DMS53 (cell line): ENCODE measurements at regions not wholly inside any gene's neighbourhood (a gene's known extent, or its start where the extent isn't known, plus 50 kb on each side); places are given as distances from the start of the nearest gene placed in this dataset.

Experiments used
- DNase-seq: peaks from one replicate; lab custom pipeline; 2025; lab: John Stamatoyannopoulos, UW

DNA sequence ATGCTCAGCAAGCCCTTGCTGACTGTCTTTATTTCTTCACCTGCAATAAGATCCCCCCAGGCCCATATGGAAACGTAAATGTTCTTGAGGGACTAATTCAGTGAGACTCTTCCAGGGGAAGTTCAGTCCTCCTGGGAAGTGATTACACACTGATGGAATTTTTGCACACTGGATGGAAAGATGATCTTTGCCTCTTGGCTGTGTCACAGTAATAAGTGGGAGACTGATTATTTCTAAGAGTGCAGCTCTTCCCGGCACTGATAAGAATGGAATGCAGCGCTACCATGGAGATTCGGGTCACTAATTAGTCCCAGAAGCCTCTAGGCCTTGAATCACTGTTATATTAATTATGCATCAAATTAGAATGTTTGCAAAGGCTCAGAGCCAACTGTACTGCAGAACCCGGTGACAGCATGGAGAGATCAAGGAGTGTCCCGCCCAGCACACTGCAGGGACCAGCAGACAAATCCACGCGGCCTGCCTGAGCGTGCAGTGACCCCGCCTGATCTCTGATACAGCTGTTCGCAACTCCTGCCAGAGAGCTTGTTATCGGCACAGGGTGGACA, 178.3 kb downstream of the SNX19 start:
- DNase-seq: no peak

DNA sequence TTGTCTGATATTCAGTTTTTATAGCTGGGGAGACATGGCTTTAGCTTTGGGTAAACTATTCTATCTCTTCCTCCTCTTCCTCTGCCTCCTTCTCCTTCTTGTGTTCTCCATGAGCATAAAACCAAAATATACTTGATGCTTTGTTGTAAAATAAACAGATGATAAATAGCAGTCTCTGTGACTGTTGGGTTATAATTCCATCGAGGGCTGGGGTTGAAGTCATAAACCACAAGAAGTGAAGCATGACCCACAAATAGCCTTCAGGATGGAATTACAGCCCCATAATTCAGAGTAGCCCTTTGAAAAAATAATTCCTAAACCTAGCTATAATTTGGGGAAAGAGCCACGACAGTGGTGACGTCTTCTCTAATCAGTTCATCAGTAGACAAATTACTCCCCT, 177.7 kb downstream of the SNX19 start:
- DNase-seq: no peak

DNA sequence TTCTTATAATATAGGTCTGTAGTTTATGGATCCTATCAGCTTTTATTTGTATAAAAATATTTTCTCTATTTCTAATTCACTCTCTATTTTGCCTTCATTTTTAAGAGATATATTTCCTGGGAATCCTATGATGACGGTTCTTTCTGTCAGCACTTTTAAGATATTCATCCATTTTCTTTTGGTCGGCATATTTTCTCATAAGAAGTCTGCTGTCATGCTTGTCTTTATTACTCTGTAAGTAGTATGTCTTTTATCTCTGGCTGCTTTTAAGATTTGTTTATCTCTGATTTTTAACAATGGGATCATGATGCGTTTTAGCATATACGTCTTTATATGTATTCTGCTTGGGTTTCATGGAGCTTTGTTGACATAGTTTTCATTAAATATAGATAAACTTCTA, 175.5 kb downstream of the SNX19 start:
- DNase-seq: no peak

DNA sequence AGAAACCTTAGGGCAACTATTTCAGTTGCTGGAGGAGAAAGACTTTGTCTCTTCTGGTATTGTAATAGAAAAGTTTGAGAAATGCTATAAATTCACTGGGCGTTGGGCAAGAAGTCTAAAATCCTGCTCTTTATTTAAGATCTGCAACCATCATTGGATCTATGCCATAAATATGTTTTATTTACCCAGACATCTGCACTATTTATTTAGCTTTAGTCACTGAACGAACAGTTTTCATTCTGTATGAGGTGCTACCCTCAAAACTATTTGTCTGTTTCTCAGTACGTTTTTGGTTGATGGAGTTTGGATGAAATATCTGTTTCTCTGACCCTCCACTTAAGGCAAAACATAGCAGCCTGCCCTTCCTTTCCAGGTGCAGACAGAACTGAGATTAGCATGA, 171.5 kb downstream of the SNX19 start:
- DNase-seq: no peak

DNA sequence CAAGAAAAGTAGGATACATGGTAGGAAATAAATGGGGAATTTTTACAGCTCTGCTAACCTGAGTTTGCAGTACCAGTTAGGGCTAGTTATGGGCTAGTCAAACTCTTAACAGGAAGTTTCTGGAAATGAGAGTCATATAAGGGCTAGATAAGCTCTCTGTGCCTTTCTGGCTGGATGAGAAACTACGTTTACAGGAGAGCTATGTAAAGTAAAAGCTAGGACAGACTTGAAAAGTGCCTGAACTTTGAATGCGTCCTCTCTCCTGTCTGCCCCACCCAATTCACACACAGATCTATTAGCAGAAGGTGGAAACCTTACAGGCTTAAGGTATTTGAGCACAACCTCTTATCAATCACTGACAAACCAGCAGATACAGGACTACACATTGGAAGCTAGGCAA, 167.1 kb downstream of the SNX19 start:
- DNase-seq: no peak

DNA sequence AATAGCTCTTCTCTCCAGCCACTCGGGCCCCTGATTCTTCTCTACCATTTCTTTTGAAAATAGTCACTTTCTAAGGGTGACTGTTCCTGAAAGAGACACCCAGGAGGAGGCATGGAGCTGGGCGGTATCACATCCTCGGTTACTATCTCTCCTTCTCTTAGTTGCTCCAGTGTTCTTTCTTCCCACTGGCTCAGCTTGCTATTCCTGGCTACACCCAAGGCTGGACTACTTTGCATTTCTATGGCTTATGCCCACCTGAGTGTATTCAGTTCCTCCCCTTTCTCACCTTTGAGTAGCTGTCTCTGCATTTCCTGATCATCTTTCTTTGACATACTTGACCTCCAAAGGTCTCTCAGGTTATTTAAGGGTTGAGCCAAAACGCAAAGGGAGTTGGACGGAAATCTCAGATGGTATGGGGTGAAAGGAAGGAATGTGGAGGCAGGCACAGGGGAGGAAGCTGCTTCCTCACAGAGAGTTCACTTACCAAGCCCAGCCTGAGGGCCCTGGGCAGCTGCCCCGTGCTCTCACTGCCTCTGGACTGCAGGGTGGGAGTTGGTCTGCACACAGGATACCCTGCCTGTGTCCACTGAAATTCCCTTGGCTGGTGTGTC, 155.7 kb downstream of the SNX19 start:
- DNase-seq: no peak

DNA sequence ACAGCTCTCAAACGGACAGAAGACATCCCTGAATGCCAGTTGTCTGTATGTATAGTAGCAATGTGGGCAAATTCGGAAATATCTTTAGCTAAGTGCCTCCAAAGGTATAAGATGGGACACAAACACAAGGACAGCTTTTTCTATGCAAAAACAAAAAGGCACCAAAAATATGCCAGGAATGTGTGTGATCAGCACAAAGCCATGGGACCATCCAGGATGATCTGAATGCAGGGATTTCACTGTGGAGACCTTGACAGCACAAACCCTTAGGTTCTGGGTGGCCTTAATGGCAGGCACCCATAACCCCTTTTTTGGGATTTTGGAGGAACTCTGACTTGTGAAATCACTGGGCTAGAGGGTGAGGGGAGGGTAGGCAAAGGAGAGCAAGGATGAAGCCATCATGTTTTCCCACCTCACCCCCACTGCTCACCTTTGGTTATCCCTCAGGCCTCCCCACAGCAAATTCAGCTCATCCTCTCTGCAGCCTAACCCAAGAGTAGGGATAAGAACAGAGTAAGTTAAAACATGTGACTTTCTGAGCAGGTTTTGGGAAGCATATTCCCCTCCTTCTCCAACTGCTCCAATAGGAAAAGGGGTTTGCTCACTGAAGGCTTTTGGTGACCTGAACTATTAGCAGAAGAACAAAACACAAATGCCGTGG, 154.6 kb downstream of the SNX19 start:
- DNase-seq: no peak

DNA sequence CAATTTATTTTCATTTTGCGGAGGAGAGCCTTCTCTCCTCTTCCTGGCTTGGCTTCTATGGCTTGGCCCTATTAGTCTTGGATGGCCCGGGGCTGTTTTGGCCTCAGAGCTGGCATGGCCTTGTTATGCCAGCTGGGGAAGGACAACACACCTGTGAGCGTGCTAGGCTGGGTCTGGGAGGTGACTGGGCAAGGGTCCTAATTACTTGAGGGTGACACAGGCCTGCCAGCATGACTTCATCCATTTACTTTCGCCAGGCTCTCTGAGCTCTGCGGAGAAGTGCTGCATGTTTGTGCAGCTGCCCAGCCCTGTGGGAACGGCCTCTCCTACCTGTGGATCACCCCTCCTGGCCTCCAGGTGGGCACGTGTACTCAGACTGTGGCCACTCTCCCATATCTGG, 153.6 kb downstream of the SNX19 start:
- DNase-seq: peak; percentile 42

DNA sequence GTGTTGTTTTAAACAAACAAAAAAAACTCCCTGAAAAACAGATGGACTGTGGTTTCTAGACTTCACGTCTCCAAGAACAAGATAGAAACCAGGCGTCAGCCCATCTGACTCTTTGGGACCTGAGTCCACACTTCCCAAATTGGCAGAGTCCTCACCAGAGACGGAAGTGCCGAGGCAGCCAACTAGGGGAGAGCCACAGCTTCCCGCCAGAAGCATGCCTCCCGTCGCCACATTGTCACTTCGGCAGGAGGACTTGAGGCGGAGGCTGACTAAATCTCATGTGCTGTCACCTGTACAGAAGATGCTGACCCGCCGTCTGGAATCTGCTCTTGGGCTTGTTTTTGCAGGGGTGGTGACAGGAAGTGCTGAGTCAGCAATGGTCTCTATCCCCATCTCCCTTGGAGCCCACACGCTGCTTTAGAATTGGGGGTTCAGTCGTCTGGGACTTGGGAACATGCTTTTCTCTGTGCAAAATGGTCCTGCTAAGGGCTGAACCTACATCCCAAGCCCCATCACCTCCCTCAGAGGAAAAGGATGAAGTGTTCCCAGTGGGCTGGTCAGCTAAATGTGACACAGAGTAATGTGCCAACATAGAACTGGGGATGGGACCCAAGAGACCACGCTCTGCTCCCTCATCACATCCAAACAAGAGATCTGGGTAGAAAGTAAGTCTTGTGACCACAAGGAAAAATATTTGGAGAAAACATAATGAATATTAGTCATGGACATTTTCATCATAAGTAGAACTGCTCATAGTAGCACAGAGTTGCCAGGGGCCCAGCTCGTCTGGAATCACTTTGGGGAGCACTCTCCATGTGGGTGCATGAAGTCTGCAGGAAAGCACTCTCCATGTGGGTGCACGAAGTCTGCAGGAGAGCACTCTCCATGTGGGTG, 152.9 kb downstream of the SNX19 start:
- DNase-seq: no peak

DNA sequence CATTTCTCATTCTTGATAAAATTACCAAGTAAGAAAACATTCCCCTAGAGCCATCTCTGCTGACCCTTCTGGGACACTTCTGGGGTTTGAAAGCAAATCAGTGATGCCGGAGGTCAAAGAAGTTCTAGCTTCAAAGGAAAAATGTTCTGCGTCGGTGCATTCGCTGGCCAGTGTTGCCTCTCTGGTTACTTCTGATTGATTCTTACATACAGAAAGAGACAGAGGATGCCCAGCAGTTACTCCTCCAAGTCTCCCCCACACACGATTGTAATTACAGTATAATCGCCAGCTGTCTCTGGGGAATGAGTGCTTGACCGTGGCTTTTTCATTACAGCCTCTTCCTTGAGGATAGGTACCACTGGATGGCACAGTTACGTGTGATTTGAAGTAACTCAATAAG, 150.9 kb downstream of the SNX19 start:
- no peak for DNase-seq

DNA sequence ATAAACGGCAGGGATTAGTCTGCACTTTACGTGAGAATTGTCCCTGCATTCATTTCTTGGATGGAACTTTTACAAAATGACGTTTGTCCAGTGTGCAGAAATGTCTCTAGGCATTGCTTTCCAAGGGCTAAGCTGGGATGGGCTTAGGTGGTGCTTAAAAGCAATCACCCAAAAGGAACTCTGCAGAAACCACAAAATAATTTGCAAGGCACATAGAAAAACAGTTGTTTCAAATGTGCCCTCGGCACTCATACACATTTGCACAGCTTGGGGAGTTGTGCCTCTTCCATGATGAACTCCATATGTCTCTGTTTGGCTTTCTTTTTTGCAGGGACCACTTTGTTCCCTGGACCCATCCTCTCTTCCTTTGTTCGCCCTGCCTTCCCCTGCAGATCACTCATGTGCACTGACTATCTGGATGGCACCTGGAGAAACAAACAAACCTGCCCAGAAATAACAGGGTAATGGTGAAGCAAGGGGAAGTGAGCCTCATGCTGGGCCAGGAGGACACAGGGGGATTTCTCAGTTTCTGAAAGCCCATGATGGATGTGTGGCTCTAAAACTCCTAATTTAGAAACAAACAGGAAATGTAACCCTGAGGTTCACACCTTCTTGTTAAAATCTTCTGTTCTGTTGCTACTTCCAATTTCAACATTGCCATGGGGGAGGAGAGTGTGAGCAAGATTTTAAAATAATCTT, 150.2 kb downstream of the SNX19 start:
- DNase-seq: no peak

DNA sequence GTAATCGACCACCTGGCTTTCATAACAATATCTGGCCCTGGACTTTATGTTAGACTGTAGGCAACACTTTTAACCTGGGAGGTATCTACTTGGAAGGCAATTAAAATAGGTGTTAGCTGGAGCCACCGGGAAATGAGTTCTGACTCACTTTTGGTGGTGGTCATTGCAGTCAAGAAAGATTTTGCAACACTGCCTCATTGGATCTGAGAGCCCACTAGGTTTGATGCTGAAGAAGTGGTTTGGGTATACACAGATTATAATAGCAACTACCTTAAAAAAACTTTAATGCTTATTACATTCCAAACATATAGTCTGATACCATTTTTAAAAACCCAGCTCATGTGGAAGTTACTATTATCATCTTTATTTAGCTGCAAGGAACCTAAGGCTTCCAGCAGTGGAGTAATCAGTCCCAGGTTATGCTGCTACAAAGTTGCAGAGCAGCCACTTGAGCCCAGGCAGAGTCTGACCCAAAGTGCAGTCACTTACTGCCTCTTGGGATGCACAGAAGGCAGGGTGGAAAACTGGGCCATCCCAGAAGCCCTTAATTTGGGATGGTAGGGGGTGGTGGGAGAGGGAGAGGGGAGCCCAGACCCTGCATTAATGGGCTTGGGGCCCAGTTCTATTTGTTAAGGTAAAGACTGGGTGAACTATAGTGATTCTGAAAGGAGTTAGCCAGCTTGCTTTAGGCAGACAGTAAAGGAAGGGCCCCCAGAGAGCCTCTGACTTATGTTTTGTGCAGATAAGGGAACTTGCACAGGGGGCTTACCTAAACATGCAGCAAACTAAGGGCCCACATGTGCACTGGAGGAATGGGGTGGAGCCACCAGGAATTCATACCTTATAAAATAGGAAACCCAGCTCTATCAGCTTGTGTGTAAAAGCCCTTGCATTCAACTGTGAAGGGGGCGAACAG, 149.4 kb downstream of the SNX19 start:
- DNase-seq: no peak

DNA sequence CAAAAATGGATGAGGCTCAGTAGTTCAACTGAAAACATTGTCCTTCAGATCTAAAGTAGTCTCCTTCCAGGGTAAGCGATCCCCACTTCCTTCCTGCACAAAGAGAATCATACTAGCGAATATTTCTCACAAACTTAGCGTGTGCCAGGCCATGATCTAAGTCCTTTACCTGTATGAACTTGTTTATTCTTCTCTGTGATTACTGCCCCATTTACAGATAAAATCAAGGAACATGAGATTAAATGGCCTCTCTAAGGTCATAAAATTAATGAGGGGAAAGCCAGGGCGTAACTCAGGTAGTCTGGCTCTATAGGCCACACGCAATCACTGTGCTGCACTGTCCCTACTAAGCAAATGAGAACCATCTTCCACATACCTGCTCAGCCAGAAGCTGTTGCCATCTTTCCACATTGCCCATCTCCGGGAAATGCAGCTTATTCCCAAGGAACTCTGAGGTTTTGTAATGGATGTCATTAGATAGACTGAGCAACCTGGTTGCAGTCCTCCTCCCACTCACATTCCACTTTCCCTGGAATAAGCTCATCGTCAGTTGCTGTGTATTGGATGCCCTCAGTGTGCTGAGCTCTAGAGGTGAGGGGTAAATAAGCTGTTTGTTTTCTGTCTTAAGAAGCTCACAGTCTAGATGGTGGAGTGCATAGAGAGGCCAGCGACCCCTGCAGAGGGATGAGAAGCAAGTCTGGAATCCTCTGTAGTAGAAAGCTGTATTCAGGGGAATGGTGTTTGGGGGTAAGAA, 146.3 kb downstream of the SNX19 start:
- no peak for DNase-seq

DNA sequence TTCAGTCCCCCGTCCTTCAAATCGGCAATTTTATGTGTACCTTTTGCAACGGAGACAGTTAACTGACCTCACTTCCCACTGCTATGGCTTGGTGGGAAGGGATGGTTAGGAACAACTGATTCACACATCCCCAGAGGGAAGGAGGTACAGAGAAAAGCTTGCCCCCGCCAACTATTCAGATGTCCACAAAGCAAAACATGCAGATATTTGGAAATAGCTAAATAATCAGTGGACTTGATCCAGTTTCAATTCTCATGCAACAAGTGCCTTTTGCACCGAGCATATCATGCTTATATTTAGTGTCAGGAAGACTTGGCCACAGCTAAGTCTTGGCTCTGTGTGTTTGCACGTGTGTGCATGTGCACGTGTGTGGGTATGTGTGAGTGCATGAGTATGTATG, 144.6 kb downstream of the SNX19 start:
- DNase-seq: no peak

DNA sequence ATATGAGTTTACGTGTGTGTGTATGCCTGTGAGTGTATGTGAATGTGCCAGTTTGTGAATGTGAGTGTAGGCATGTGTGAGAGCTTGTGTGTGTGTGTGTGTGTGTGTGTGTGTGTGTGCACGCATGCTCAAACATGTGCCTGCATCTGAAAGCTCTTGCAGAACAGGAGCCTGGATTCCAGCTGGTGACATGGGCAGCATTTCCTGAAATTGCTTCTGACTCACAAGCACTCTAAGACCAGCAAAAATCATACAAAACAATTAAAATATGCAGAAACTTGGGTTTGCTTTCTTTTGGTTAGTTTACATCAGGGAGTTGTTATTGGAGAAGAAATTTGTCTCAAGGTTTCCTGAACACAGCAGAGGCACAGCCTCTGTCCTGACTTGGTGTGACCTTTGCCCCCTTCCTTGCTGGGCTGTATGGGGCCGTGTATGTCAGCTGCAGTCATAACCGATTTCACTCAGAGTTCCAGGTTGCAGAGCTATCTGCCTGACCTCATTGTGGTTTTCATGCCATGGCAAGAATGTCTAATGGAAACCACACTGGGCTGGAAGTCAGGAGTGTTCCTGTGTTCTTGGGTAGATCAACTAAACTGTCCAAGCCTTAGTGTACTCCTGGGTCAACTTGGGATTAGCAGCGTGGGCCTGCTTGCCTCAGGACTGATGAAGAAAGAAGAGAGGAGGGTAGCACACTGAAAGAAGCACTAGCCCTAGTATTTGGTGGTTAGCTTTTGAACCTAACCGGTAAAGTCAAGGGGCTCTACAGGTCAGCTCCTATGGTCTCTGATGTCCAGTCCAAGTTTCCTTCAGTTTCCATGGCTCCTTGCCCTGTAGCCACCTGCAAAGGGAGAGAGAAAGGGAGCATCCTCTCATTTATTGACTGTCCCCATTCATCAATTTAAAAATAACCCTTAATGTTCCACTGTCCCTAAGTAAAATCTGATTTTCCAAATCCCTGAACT, 143.7 kb downstream of the SNX19 start:
- DNase-seq: no peak

DNA sequence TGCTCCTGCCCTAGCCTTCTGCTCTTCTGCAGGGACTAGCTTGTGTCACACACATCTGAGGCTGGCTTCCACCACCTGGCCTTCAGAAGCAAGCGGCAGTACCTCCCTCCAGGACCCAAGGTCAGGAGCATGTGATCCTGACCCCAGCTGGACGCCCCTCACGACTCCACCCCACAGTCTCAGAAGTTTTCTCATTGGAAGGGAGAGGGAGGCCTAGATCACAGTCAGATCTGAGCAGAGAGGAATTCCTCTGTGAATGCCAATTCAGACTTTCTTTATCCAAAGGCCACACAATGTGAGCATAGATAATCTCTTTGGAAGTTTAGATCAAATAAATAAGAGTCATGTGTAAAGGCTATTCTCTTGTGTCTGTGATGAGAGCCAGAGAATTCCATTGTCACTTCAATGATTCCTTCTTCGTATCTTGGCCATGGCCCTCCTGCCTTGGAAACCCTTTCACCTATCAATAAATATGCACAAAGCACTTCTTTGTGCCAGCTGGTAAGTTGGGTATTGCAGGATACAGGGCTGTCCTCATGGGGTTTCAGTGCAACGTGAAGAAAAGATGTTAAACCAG, 142.9 kb downstream of the SNX19 start:
- no peak for DNase-seq

DNA sequence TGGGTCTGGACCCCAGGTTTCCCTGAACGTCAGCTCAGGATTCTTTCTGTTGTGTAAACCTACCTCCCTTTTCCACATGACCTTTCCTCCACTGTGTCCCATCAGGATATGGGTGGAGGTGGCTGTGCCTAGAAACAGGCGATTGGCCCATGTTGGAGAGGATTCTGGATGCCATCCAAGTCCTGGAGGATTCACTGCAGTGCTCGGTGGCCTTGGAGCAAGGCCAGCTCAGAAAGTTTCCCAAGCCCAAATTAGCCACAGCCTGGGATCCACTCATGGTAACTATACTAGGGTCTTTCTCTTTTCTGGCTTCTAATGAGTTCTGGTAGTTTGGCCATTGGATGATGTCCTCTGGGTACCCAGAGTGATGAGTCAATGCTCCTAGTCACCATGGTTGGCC, 141.6 kb downstream of the SNX19 start:
- no peak for DNase-seq

DNA sequence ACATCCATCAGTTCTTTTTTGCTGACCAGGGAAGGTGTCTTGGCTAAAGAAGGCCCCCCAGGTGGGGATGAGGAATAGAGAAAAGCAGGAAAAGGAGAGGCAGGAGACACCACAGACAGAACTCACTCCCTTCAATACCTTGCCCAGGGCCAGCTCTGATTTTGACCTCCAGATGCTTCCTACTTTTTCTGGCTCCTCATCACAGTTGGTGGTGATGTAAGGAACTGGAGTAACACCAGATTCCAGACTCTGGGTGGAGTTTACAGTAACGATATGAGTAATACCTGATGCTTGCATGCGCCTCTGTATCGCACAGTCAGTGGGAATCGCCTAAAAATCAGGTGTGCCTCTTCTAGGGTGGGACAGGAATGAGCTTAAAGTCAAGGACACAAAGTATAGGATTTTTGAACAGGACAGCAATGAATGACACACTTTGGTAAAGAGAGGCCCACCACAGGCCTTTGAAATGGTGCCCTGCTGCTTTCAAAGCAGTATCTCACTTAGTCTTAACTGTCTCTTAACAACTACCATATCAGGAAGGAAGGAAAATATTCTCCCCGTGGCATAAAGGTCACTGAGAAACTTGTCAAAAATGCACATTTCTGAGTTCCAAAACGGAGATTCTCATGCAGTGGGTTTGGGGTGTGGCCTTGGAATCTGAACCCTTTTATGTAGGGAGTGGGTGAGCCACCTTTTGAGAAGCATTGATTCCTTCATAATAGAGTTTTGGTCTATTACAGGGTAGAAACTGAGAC, 140.8 kb downstream of the SNX19 start:
- DNase-seq: no peak
